Spleen (tissue), 11 donors: ENCODE measurements at regions not wholly inside any gene's neighbourhood (a gene's known extent, or its start where the extent isn't known, plus 50 kb on each side); places are given as distances from the start of the nearest gene placed in this dataset.

Experiments
- DNase-seq: peaks from one replicate; pipeline ENCODE4 v3.0.0-alpha.2; 2020
- H3K27ac ChIP-seq, 8 donors: fragments of 200-600 bp; sonication (generic) in 7 of 8; 1 replicate in 4 of 8; 2 replicates in 4 of 8; pipeline versions ENCODE4 v1.5.0 to v1.8.0; 2016 to 2021; ENCODE audit warnings: inconsistent platforms in 4 of 8, mild to moderate bottlenecking in 4 of 8, moderate library complexity in 1 of 8
- H3K27me3 ChIP-seq, 7 donors: fragments of 200-600 bp; sonication (generic) in 6 of 7; replicated peaks in 1 of 7; 1 replicate in 4 of 7; 2 replicates in 3 of 7; pipeline versions ENCODE4 v1.5.0 to v1.8.0; 2016 to 2021; ENCODE audit warnings: inconsistent platforms in 3 of 7, mild to moderate bottlenecking in 1 of 7
- H3K36me3 ChIP-seq, 6 donors: fragments of 200-600 bp; sonication (generic) in 5 of 6; 1 replicate in 4 of 6; 2 replicates in 2 of 6; pipeline versions ENCODE4 v1.5.0 to v1.8.0; 2016 to 2021; ENCODE audit warnings: inconsistent platforms in 2 of 6
- H3K4me1 ChIP-seq, 6 donors: fragments of 200-600 bp; sonication (generic) in 5 of 6; 1 replicate in 3 of 6; 2 replicates in 3 of 6; pipeline versions ENCODE4 v1.5.0 to v1.8.0; 2016 to 2021; ENCODE audit warnings: inconsistent platforms in 3 of 6
- H3K4me3 ChIP-seq, 8 donors: fragments of 200-600 bp; sonication (generic) in 7 of 8; 1 replicate in 4 of 8; 2 replicates in 4 of 8; pipeline versions ENCODE4 v1.5.0 to v1.8.0; 2016 to 2021; ENCODE audit warnings: inconsistent platforms in 4 of 8, mild to moderate bottlenecking in 4 of 8, moderate library complexity in 2 of 8
- H3K9me3 ChIP-seq, 8 donors: fragments of 200-600 bp; sonication (generic) in 7 of 8; 1 replicate in 4 of 8; 2 replicates in 4 of 8; pipeline versions ENCODE4 v1.5.0 to v1.8.0; 2016 to 2021; ENCODE audit warnings: inconsistent platforms in 4 of 8
- CTCF ChIP-seq, 11 experiments: fragments of 200-600 bp in 7 of 11; fragments of 450-650 bp in 4 of 11; sonication (generic) in 4 of 11; IDR thresholded peaks in 8 of 11; conservative IDR thresholded peaks in 3 of 11; 1 replicate in 7 of 11; 2 replicates in 4 of 11; pipeline versions ENCODE4 v1.4.0 to v1.8.0; 2016 to 2021; ENCODE audit warnings: antibody characterized with exemption in 11 of 11, inconsistent platforms in 4 of 11, mild to moderate bottlenecking in 1 of 11
- POLR2A ChIP-seq, 3 donors: fragments of 450-650 bp; IDR thresholded peaks; one replicate each; pipeline ENCODE4 v1.5.1; 2017; ENCODE audit warnings: antibody characterized with exemption in 3 of 3, mild to moderate bottlenecking in 1 of 3
- POLR2AphosphoS5 ChIP-seq, 3 donors: sonication (generic); formaldehyde crosslinking; IDR thresholded peaks; one replicate each; pipeline ENCODE4 v1.5.1; 2017; ENCODE audit warnings: antibody characterized with exemption in 3 of 3
- WGBS, 5 donors: extraction: QIAGEN DNeasy Blood & Tissue Kit in 3 of 5; methylation state at CpG; one replicate each; pipeline versions ENCODE4 v1.1.5 to v1.1.7; 2013 to 2018; 5-methylcytosine and 5-hydroxymethylcytosine counted together
- intact Hi-C: fragments of 100-400 bp; cut with DNase I; formaldehyde crosslinking; loops from one replicate; pipeline ENCODE4 v1.15.0; 2023; ENCODE audit warnings: low total_unique reads
- donor health status: healthy with polysubstance abuse.
- donor health status: DM: no; HTN: no; CAD: no; lungs with moderate emphysema.
- donor health status: DM: no; HTN: no; CAD: no.
- donor health status: Bipolar disorder and iron deficiency.
- donor health status: healthy.
- donor health status: DM: no; HTN: no; CAD: no.
- donor health status: DM: yes; HTN: yes; CAD: no.

DNA sequence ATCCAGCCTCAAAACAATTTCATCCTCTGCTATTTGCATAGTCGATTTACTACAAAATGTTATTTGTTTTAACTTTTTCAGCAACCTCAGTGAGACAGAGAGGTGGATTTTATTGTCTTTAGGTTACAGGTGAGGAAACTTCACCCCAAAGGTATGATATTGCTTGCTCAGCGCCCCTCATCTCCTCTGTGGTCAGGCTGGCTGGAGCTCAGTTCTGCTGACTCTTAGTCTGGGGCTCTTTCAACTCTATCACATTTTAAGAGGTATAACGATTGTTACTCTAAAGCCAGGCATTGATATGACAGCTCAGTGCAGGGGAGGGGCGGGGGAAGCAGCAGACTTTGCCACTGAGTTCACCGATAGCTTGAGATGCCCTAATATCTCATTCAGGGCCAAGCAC, 103.0 kb upstream of the DPH6 start:
- WGBS, 5 donors = 84 to 92% (median 86%) methylated on average over 5 of the region's 5 CpGs
- no peak for DNase-seq
- no peak for TF ChIP-seq POLR2A (IDR thresholded peaks at IDR 0.05)
- TF ChIP-seq POLR2AphosphoS5 (IDR thresholded peaks at IDR 0.05) = no peak
- TF ChIP-seq CTCF (IDR thresholded peaks at IDR 0.05 in 8 of 11, conservative IDR thresholded peaks at IDR 0.05 in 3 of 11) = no peak
- Histone ChIP-seq H3K9me3 (peaks cover 0 to 5% (median 0%) of the 10 kb centered on the region in 8 donors), H3K4me3 (no peak overlapping the region), H3K27me3 (no peaks in the 10 kb centered on the region), H3K27ac (no peak overlapping the region), H3K36me3 (no peaks in the 10 kb centered on the region), H3K4me1 (no peaks in the 10 kb centered on the region)
- intact Hi-C loops = no loop called here

- no peak overlapping the region for H3K27ac ChIP-seq
- no peak for DNase-seq
- no peaks in the 10 kb centered on the region for H3K36me3 ChIP-seq
- TF ChIP-seq POLR2A (IDR thresholded peaks at IDR 0.05) (no peak), POLR2AphosphoS5 (IDR thresholded peaks at IDR 0.05) (no peak), CTCF (IDR thresholded peaks at IDR 0.05 in 8 of 11, conservative IDR thresholded peaks at IDR 0.05 in 3 of 11) (no peak)
- H3K4me3 ChIP-seq = no peak overlapping the region
- intact Hi-C loops = no loop called here
- H3K4me1 ChIP-seq = no peaks in the 10 kb centered on the region
- 85 to 89% (median 88%) methylated on average over 4 of the region's 4 CpGs for WGBS, 5 donors
- H3K27me3 ChIP-seq = no peaks in the 10 kb centered on the region
- H3K9me3 ChIP-seq = no peaks in the 10 kb centered on the region
Measured at GRCh38 chr15:35649575-35649974, 103.6 kb upstream of the DPH6 start.

- no peaks in the 10 kb centered on the region for H3K4me1 ChIP-seq
- intact Hi-C loops = no loop called here
- no peaks in the 10 kb centered on the region for H3K36me3 ChIP-seq
- no peak overlapping the region for H3K4me3 ChIP-seq
- no peak for TF ChIP-seq POLR2A (IDR thresholded peaks at IDR 0.05)
- no peak for TF ChIP-seq POLR2AphosphoS5 (IDR thresholded peaks at IDR 0.05)
- TF ChIP-seq CTCF (IDR thresholded peaks at IDR 0.05 in 8 of 11, conservative IDR thresholded peaks at IDR 0.05 in 3 of 11) = no peak
- DNase-seq = no peak
- H3K27ac ChIP-seq = no peak overlapping the region
- WGBS, 5 donors = 61 to 82% (median 76%) methylated on average over 3 of the region's 3 CpGs
- no peaks in the 10 kb centered on the region for H3K9me3 ChIP-seq
- H3K27me3 ChIP-seq = no peaks in the 10 kb centered on the region
Measured at GRCh38 chr15:35654332-35654731, 108.4 kb upstream of the DPH6 start.

GRCh38 chr15:35657679-35658311, 111.8 kb upstream of the DPH6 start:
- TF ChIP-seq CTCF (IDR thresholded peaks at IDR 0.05 in 8 of 11, conservative IDR thresholded peaks at IDR 0.05 in 3 of 11) = no peak
- no peak for DNase-seq
- Histone ChIP-seq H3K27me3 (no peaks in the 10 kb centered on the region), H3K9me3 (no peaks in the 10 kb centered on the region), H3K4me3 (no peak overlapping the region), H3K36me3 (no peaks in the 10 kb centered on the region), H3K27ac (no peak overlapping the region), H3K4me1 (no peaks in the 10 kb centered on the region)
- intact Hi-C loops = no loop called here
- 29 to 89% (median 62%) methylated on average over 4 of the region's 4 CpGs for WGBS, 5 donors
